ENCODE measurements at regions not wholly inside any gene's neighbourhood (a gene's known extent, or its start where the extent isn't known, plus 50 kb on each side); places are given as distances from the start of the nearest gene placed in this dataset.
"Not testable (repeated sequence)": the region's sequence is repeated elsewhere in the genome, so short reads cannot be mapped to it uniquely, and the experiment has no call there.

DNA sequence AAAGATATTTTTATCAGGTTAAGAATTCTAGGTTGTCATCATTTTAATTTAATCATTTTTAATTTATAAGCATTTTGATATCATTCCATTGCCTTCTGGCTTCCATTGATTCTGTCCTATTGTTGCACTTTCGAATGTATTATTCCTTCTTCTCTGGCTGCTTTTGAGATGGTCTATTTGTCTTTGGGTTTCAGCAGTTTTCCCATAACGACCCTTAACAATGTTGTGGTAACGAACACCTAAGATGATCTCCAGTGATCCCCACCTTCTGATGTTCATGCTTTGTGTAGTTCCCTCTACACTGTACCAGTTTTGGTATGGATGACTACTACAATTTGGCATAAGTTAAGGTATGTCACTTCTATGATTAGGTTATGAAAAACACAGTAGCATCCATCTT, 59.9 kb downstream of the MINAR1 start:
- no peak for DNase-seq

GRCh38 chr15:79494384-79494909, 62.3 kb downstream of the MINAR1 start:
- no peak for DNase-seq

- DNase-seq, result no peak
These were observed 63.0 kb downstream of the MINAR1 start for GRCh38 chr15:79494963-79495755.

- no peak for DNase-seq
These were observed 63.6 kb downstream of the MINAR1 start for GRCh38 chr15:79495775-79496174.

DNA sequence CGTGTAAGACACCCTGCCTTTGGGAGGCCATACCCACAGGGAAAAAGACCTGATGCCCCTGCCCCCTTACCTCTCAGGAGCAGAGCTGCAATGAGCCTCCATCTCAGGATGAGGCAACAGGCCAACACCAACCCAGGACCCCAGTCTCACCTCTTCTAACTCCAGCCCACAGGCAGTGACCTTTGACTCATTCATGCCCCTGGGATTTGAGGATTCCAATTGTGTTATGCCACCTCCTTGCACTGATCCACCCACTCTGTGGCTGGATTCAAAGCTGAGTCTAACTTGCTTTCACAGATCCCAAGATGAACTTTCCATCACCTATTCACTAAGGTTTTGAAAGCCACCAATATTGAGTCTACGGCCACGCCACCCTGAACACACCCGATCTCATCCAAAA, 64.7 kb downstream of the MINAR1 start:
- no peak for DNase-seq

- DNase-seq, result no peak
These were observed 69.0 kb downstream of the MINAR1 start for GRCh38 chr15:79501086-79501485.

- no peak for DNase-seq
These were observed 73.8 kb downstream of the MINAR1 start for GRCh38 chr15:79505956-79506355.

DNA sequence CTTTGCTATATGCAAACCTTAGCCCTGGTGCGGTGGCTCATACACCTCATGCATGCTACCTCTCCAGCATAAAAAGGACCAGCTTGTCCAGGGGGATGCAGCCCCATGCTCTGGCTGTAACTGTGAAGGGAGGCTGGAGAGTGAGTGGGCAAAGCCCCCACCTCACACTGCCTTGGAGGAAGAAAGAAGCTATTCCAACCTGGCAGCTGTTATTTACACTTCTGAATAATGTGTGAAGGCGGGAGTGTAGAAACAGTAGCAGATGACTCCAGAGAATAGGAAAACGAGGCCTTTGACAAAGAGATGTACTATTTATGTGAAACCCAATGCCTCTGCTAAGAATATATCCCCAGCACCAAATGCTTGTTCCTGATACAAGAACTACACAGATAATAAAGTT, 80.7 kb downstream of the MINAR1 start:
- not testable (repeated sequence) for DNase-seq

DNA sequence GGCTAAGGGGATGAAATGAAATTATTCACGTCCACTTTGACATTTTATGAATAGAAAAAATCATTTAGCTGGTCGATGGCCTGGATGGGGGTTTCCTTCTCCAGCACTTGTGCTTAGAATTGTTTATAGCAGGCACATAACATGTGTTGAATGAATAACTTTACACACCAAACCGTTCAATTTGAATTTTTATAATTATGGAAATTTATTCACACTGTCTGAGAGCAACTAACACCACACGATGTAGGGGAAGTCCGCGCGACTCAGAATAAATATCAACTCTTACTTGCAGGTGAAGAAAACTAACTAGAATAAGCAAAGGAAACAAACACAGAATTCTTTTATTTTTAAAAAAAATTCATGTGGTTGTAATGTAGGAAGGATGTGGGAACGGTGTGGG, 81.3 kb downstream of the MINAR1 start:
- no peak for DNase-seq

DNA sequence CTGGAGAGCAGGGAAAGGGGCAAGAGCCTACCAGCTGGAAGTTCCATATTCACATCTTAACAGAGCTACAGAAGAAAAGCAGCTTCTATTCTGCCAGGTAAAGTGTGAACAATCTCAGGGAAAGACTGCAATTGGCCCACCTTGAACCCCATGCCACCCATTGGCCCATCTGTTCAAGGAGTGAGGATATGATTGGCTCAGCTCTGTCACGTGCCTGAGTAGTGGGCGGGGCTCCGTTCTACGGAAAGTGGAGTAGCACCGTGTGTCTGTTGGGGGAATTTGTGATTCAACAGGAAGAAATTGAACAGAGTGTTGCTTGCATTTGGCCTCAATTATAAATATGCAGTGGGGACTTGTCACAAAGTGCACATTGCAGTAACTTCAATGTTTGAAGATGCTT, 81.8 kb downstream of the MINAR1 start:
- no peak for DNase-seq

GRCh38 chr15:79515300-79516027, 83.3 kb downstream of the MINAR1 start:
- no peak for DNase-seq

DNA sequence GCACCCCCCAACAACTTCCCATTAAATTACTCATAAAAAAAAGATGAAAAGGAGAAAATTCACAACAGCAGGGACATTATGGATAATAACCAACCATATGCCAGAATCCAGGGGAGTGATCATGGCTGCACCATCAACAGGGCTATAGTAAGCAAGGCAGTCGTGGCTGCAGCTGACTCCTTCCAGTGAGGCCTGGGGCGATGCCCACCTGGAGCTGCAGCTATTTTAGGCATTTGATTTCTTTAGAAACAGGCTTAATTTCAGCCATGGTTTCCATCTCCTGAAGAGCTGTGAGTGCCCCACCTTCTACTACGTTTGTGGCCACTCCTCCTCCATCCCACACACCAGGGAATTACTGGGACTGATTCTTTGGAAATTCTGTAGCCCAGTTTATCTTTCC, 84.0 kb downstream of the MINAR1 start:
- no peak for DNase-seq

- DNase-seq, result no peak
These were observed 84.5 kb downstream of the MINAR1 start for GRCh38 chr15:79516646-79517045.

- DNase-seq, result no peak
These were observed 87.5 kb downstream of the MINAR1 start for GRCh38 chr15:79519628-79520027.

GRCh38 chr15:79520654-79521053, 88.5 kb downstream of the MINAR1 start:
- no peak for DNase-seq

GRCh38 chr15:79522656-79523055, 90.5 kb downstream of the MINAR1 start:
- DNase-seq, result no peak

- DNase-seq, result no peak
These were observed 91.1 kb downstream of the MINAR1 start for GRCh38 chr15:79523266-79523665.

GRCh38 chr15:79524531-79524930, 92.4 kb downstream of the MINAR1 start:
- no peak for DNase-seq

DNA sequence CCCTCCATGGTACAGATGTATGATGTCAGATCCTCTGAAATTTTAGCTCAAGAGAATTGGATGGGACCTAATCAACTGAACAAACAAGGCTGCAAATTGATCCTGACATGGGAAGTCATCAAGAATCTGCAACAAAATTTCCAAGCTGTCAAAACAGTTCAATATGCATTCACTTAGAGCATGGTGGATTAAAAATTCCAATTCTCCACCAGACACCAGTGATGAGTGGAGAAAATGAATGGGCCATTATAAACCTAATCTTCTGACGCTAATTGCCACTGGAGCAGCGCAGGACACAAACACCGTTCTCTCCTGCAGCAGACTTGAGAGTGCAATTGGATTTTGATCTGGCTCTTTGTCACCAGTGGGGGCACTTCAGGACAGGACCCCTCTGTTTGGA, 94.2 kb downstream of the MINAR1 start:
- DNase-seq, result no peak

DNA sequence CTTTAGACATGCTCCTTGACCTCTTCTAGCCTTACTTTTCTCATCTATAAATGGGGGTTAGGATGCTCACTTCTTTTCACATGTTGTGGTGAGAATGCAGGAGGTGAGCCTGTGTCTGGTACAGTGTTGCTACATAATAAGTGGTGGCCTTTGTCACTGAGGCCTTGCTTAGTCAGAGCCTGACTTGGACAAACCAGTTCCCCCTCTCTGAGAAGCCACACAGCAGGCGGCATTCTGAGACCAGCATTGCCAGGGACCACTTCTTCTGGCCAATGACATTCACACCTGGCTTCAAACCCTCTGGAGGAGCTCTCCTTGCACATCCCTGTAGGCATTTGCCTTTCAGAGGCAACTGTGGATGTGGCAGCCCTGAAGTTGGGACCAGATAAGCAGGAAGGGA, 95.7 kb downstream of the MINAR1 start:
- DNase-seq, result no peak

GRCh38 chr15:79529157-79529785, 97.1 kb downstream of the MINAR1 start:
- DNase-seq, result no peak

GRCh38 chr15:79535536-79535935, 103.4 kb downstream of the MINAR1 start:
- DNase-seq, result no peak

DNA sequence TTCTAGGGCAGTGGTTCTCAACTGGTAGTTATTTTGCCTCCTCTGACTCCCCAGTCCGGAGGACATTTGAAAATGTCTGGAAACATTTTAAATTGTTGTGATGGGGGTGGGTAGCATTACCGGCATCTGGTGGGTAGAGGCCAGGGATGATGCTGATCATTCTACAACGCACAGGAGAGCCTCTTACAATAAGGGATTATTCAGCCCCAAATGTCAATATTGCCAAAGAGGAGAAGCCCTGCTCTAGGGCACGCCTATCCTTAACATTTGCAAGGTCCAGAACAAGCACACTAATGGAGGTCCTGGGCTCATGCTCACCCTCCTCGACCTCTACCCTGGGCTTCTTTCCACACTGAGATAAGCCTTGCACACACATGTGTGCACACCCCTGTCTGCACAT, 106.4 kb downstream of the MINAR1 start:
- no peak for DNase-seq

DNA sequence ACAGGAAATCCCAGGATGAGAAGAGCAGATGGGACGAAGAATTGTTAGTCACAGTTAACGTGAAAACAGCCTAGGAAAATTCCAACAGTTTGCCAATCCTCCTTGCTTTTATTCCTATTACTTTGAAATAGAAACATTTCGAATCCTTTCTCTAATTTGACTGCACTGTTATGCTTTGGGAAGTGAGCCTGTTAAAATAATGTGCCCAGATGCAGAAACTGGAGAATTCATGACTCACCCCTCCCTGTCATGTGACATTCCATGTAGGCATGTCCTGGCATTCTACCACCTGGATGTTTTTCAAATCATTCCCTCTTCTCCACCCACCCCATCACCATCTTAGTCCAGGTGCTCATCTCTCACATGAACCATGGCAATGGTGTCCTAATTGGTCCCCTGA, 107.3 kb downstream of the MINAR1 start:
- DNase-seq, result no peak
